CD4-positive, alpha-beta T cell treated with Interleukin-21 for 1 hour (primary cell): ENCODE measurements at regions not wholly inside any gene's neighbourhood (a gene's known extent, or its start where the extent isn't known, plus 50 kb on each side); places are given as distances from the start of the nearest gene placed in this dataset.

Experiments used
- DNase-seq: peaks from one replicate; pipeline ENCODE4 v3.0.0-alpha.2; 2020

GRCh38 chr1:201589186-201589585 is 50.3 kb downstream of the NAV1 start:
- DNase-seq = no peak

- DNase-seq = no peak
These were observed 51.5 kb downstream of the NAV1 start for GRCh38 chr1:201590474-201590873.

GRCh38 chr1:201591348-201591747 is 52.4 kb downstream of the NAV1 start:
- DNase-seq = no peak

GRCh38 chr1:201591981-201592380 is 53.1 kb downstream of the NAV1 start:
- no peak for DNase-seq

DNA sequence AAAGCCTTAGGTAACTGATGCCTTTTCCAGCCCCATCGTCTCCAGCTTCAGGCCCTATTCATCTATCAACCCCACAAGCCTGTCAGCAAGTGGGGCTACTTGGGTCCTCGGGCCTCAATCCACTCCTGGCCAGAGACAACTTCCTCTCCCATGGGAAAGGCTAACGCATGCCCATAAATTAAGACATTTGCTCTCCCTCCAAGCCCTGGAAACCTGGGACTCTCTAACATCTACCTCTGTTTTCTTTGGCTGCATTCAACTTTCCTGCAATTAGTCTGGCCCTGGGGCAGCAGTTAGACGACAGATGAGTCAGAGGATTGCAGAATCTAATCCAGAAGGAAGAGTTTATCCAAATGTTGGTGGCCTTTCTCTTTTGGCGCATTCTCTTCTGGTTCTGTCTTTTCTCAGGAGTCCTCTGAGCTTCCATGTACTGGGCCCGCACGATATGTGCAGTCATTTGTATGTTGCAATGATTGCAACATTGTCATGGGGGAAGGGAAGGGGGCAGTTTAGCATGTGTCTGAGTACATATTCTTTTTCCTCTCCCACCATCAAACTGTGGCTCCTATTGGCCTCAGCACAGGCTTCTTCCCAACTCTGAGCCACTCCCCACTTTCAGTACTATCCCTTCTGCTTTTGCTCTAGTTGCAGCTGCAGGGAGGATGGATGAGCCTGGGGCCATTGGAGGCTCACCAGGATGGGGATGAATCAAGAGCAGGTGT is 54.4 kb downstream of the NAV1 start:
- DNase-seq = no peak

DNA sequence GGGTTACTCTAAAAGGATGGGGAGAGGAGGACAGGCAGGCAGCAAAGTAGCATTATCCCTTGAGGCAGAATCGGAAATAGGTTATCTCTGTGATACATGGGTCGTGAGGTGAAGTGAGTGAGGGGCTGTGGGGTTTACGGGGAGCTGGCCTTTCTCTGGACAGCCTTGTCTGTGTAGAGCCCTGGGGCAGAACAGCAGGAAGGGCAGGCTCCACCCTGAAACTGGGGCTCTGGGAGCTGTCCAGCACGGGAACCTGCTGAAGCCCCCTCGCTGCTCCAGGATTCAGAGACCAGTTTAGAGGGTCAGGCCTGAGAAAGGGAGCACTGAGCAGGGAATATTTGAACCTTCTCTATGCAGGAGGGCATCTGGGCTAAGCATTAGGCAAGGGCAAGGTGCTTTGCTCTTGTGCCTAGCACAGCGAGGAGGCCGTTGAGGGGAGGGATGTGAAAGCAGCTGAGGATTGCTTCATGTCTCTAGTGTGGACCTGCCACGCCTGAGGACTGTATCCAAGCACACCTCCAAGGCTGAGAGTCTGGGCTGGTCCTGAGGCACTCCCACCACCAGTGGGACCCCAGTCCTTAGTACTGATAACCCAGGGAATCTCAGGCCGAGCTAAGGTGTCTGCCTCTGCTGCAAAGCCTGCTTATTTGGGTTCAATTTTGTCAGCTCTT is 55.8 kb downstream of the NAV1 start:
- no peak for DNase-seq

DNA sequence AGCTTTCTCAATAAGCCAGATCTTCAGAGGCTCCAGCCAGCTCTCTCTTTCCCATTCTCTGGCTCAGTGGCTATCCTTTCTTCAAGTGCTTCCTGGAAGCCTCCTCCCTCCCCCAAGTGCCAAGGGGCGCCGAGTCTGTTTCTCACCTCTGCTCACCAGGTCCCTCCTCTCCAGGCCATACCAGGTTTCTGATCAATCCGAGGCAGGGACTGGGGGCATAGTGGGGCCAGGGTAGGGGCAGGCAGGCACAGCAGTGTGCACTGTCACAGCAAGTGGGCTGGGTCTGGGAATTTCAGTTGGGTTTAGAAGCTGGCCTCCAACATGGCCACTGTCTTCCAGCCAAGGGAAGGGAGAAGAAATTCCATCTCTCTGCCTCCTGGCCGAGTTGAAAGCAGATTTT is 56.5 kb downstream of the NAV1 start:
- DNase-seq = no peak

DNA sequence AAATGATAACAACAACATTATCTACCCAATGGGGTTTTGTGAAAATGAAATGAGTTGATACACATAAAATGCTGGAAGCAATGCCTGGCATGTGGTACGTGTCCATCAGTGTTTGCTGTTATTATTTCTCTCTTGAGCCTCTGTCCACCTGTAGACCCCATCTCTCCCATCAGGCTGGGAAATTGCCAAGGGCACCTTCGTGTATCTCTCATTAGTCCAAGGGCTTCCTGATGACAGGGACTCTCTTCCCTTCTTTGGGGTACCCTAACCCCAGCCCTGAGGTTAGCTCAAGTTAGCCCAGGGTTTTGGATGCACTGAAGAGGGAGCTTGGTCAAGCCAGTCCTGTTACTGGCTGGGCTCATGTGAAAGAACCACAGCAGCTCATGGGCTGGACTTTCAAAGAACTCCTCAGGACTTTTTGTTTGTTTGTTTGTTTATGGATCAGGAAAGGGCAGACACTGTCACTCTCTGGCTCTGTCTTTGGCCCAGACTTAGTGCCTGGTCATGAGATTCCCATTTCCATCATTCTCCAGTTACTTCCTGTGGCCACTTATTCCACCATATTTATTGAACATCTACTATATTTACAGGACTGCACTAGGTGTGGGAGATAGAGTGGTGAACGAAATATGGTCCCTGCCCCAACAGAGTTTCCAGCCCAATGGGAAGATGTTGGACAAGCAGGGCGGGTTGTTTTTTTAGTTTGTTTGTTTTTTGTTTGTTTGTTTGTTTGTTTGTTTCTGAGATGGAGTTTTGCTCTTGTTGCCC is 57.4 kb downstream of the NAV1 start:
- no peak for DNase-seq

- no peak for DNase-seq
These were observed 58.8 kb downstream of the NAV1 start for GRCh38 chr1:201597551-201598230.

GRCh38 chr1:201598396-201598795 is 59.5 kb downstream of the NAV1 start:
- no peak for DNase-seq

DNA sequence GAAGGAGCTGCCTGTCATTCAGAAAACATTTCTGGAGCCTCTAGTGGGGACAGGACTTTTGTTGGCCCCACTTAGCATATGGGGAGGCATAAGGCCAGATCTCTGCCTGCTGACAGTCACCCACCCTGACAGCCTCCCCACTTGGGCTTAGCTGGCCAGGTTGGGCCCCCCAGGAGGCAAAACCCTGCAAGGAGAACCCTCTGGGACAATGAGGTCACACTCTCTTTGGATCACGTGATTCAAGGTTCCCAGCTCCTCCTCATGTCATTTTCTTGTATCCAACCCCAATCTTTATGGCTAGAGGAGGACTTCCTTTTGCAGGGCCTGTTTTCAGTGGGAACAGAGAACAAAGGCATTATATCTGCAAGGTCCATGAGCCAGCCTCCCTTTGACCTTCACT is 60.0 kb downstream of the NAV1 start:
- DNase-seq = no peak

- no peak for DNase-seq
These were observed 60.6 kb downstream of the NAV1 start for GRCh38 chr1:201599548-201599947.

- no peak for DNase-seq
These were observed 63.7 kb downstream of the NAV1 start for GRCh38 chr1:201602413-201603265.

DNA sequence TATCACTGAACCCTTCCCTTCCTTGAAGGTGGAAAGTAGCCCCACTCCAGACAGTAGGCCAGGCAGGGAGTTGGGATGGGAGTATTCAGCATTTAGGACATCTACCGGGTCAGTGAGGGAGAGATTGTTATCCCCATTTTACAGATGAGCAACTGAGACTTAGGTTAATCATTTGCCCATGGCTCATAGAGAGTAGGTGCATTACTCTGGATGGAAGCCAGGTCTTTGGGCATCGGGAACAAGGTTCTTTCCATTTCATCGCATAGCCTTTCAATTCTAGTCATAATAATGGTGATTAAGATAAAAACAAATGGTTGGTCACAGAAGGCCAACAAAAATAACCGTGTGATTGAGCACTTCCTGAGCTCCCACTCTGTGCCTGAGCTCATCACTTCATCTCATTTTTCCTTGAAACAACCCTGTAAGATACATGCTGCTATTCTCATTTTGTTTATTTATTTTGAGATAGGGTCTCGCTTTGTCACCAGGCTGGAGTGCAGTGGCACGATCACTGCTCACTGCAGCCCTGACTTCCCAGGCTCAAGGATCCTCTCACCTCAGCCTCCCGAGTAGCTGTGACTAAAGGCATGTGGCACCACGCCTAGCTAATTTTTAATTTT is 64.8 kb downstream of the NAV1 start:
- no peak for DNase-seq

DNA sequence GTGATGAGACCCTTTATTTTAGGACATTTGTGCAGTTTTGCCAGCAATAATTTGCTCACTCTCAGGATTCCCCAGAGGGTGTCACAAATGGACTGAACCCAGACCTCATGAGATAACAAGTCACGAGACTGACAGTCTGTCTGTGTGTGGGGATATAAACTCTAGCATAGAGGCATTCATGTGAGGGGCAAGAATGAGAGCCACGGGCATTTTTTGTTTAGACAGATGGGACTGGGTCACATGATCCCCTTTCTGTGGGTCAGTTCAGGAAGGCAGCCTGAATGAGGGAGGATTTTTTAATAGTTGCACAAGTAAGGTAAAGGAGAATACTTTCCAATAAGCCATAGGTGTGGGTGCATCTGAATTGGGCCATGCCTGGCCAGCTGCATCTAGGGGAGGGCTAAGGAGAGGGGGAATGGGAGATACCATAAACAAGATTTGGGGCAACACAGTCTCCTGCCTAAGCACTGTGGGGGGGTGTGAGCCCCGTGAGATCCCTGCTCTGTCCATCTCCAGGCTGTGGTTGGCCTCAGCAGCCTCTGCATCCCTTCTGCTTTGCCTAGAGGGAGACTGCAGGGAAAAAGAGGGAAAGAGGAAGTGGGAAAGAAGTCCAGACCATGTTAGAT is 66.6 kb downstream of the NAV1 start:
- DNase-seq = no peak

DNA sequence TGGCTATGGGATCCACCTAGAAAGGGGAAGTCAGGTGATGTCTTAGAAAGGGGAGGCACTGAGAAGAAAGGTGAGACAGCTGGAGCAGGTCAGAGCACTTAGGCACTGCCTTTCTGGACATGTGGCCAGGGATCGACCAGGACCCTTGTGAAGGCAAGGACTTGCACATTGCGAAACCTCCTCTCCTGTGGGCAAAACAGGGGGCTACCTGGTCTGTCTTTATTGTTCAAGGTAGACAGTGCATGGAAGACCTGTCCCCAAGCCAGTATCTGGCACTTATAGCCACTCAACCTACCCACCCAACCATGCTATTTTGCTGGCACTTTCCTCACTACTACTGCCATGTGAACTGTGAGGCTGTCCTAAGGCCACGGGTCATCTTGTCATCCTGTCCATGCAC is 67.2 kb downstream of the NAV1 start:
- no peak for DNase-seq

- no peak for DNase-seq
These were observed 67.7 kb downstream of the NAV1 start for GRCh38 chr1:201606623-201607022.

DNA sequence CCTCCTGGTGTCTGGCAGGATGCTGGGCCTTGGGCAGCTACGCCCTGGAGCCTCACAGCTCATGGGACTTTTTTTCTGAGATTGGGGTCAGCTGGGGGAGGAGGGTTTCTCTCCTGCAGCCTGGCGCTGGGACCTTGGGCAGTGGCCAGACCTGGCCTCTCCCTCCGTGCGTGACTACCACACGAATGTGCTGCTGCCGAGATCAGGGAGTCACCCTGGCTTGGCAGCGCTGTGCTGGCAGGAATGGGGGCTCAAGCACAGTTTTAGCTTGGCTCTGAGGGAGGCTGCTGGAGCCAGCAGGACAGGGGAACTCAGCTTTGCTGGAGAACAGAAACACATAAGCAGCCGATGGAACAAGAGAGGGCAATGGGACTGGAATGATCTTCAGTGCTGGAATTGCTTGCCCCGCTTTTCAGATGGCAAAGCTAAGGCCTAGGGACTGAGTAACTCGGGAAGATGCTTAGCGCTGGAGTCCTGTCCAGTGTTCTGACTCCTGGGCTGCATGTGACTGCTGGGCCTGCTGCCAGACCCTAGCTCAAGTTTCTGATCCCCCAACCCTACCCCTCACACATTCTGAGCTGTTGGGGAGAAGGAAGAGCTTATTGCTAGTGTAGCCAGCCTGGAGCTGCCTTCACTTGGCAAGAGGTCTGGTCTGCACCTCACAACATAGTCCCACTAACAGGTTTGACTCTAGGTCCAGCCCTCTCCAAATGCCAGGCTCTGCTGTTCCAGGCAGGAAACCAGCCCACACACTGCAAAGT is 69.9 kb downstream of the NAV1 start:
- no peak for DNase-seq

- DNase-seq = no peak
These were observed 70.9 kb downstream of the NAV1 start for GRCh38 chr1:201609661-201610318.

DNA sequence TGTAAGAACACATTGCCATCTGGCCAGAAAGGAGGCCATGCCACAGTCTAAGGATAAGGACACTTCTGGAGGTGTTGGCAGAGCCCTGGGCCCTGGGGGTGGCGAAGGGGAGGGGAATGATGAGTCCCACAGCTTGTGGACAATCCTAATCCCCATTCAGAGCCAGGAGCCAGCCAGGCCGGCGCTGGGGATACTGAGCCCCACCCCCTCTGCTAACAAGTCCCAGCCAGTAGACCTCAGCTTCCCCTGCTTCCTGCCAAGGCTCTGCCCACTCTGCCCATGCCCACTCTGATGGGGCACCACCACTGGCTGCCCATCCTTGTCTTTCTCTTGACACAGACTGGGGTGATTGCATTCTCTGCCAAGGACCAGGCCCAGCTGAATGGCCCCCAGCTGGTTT is 71.9 kb downstream of the NAV1 start:
- no peak for DNase-seq
